A673 (cell line): ENCODE measurements at regions not wholly inside any gene's neighbourhood (a gene's known extent, or its start where the extent isn't known, plus 50 kb on each side); places are given as distances from the start of the nearest gene placed in this dataset.

Experiments
- BruUV-seq: library from RNA; stranded (reverse); fragments of 400-500 nt; replicated peaks from 2 replicates; lab custom pipeline; 2021; lab: Mats Ljungman, UMichigan
- CTCF ChIA-PET: fragments of 300-600 bp; sonication (Branson Sonifier 250); formaldehyde crosslinking; loops from one replicate; lab custom pipeline; 2022; ENCODE audit warnings: antibody characterized with exemption; lab: Charles Lee
- POLR2A ChIA-PET: fragments of 300-600 bp; sonication (Branson Sonifier 250); formaldehyde crosslinking; loops from one replicate; lab custom pipeline; 2022; ENCODE audit warnings: antibody characterized with exemption; ENCODE audit not compliant: low non-redundant PET; lab: Charles Lee
- DNase-seq: peaks from one replicate; pipeline ENCODE4 v3.0.0-alpha.2; 2015; ENCODE audit warnings: low spot score
- H3K27ac ChIP-seq: fragments of 200-600 bp; sonication (generic); 2 replicates; pipeline ENCODE4 v1.5.1; 2016; ENCODE audit warnings: mixed run types, low read depth, mild to moderate bottlenecking, mixed read lengths, antibody characterized with exemption, low read length; ENCODE audit not compliant: poor library complexity, severe bottlenecking
- H3K27me3 ChIP-seq: fragments of 200-600 bp; sonication (generic); replicated peaks from 2 replicates; pipeline ENCODE4 v1.6.1; 2017; ENCODE audit warnings: mixed run types, low read depth, mild to moderate bottlenecking, mixed read lengths, antibody characterized with exemption, low read length; ENCODE audit not compliant: insufficient read depth, poor library complexity
- H3K36me3 ChIP-seq: fragments of 200-600 bp; sonication (generic); 2 replicates; pipeline ENCODE4 v1.6.1; 2016; ENCODE audit warnings: mixed run types, mild to moderate bottlenecking, mixed read lengths, antibody characterized with exemption, low read length; ENCODE audit not compliant: insufficient read depth, poor library complexity, severe bottlenecking
- H3K4me1 ChIP-seq: fragments of 200-600 bp; sonication (generic); 2 replicates; pipeline ENCODE4 v1.6.1; 2017; ENCODE audit warnings: mixed run types, mild to moderate bottlenecking, mixed read lengths, antibody characterized with exemption, low read length; ENCODE audit not compliant: insufficient read depth, poor library complexity, severe bottlenecking
- H3K4me3 ChIP-seq: fragments of 200-600 bp; sonication (generic); 2 replicates; pipeline ENCODE4 v1.5.1; 2016; ENCODE audit warnings: low read depth, mixed run types, mild to moderate bottlenecking, mixed read lengths, low read length; ENCODE audit not compliant: poor library complexity, severe bottlenecking
- H3K9me3 ChIP-seq: fragments of 200-600 bp; sonication (generic); 2 replicates; pipeline ENCODE4 v1.6.1; 2016; ENCODE audit warnings: mixed run types, low read depth, mild to moderate bottlenecking, mixed read lengths, antibody characterized with exemption, low read length; ENCODE audit not compliant: poor library complexity, severe bottlenecking
- CTCF ChIP-seq: fragments of 300-800, 200-600 bp; sonication (generic); conservative IDR thresholded peaks from 2 replicates; pipeline ENCODE4 v1.5.1; 2017; ENCODE audit warnings: low read depth, mild to moderate bottlenecking, antibody characterized with exemption, low read length, moderate library complexity, mixed read lengths
- EZH2 ChIP-seq: fragments of 200-600 bp; sonication (generic); IDR thresholded peaks from 2 replicates; pipeline ENCODE4 v1.6.1; 2017; ENCODE audit warnings: borderline replicate concordance, low read depth, mild to moderate bottlenecking, mixed read lengths, antibody characterized with exemption, low read length; ENCODE audit not compliant: poor library complexity, severe bottlenecking
- intact Hi-C: fragments of 100-400 bp; cut with micrococcal nuclease; formaldehyde crosslinking; loops from one replicate; pipeline ENCODE4 v1.10.0; 2022; ENCODE audit not compliant: unreplicated experiment

DNA sequence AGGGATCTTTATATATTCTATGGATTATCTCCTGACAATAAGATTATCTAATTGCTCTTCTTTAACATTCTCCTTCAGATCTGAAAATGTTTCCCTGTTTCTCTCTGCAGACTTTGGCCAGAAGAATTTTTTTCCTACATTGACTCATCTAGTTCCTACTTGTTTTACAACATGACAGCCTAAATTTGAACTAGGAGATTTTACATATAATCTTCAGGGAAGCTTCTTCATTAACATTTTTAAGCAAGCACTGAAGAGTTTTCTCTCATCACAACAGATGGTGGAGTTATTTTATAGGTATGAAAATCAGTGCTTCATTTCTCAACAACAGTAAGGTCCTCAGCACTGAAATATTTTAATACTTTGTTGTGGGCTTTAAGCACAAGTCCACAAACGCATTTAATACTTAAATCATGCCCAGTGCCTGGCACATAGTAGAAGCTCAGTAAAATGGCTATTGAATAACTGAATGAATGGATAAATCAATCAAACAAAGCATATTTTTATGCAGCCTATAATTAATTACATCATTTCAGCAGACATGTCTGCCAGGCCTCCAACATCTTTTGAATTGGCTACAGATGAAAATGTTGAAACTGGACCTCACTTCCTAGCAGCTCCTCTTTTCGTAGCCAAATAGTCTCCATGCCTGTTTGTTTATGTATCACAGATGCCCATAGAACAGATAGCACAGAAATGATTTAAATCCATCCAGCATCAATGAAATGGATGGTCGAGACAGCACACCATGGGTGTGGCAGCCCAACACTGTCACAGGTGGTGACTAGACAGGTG is 117.3 kb upstream of the POU2AF2 start:
- POLR2A ChIA-PET, result no interaction called here
- BruUV-seq, result no TSS peak
- Histone ChIP-seq H3K27ac (no peak overlapping the region), H3K27me3 (no peaks in the 10 kb centered on the region), H3K36me3 (no peaks in the 10 kb centered on the region), H3K4me3 (no peak overlapping the region), H3K4me1 (no peaks in the 10 kb centered on the region), H3K9me3 (no peaks in the 10 kb centered on the region)
- CTCF ChIA-PET, result no interaction called here
- TF ChIP-seq CTCF, result no peak
- no peak for TF ChIP-seq EZH2
- intact Hi-C loops, result no loop called here
- DNase-seq, result no peak

DNA sequence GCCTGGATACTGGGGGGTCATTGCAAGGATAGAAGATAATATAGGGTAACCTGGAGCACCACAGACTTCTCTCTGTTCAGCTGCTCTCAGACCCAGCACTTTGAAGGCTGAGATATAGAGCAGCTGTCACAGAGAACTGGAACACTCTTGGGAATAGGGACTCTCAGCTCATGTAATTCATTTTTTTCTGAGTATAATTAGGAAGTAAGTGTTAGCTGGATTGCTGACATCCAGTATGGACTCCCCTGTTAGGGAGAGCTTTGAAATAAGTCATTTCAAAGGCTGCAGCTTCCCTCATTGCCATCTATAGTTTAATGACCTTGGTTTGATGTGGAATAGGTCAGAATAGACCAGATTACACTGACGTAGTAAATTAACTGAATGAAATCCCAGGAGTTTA is 120.8 kb upstream of the POU2AF2 start:
- no peaks in the 10 kb centered on the region for H3K9me3 ChIP-seq
- H3K36me3 ChIP-seq, result no peaks in the 10 kb centered on the region
- H3K27ac ChIP-seq, result no peak overlapping the region
- intact Hi-C loops, result no loop called here
- TF ChIP-seq CTCF (no peak), EZH2 (no peak)
- no TSS peak for BruUV-seq
- CTCF ChIA-PET, result no interaction called here
- no peak for DNase-seq
- no peaks in the 10 kb centered on the region for H3K27me3 ChIP-seq
- no peak overlapping the region for H3K4me3 ChIP-seq
- no peaks in the 10 kb centered on the region for H3K4me1 ChIP-seq
- POLR2A ChIA-PET, result no interaction called here

GRCh38 chr11:111123463-111124398 is 121.8 kb upstream of the POU2AF2 start:
- TF ChIP-seq CTCF (no peak), EZH2 (no peak)
- no peaks in the 10 kb centered on the region for H3K9me3 ChIP-seq
- no peaks in the 10 kb centered on the region for H3K4me1 ChIP-seq
- H3K4me3 ChIP-seq, result no peak overlapping the region
- no peaks in the 10 kb centered on the region for H3K27me3 ChIP-seq
- H3K36me3 ChIP-seq, result no peaks in the 10 kb centered on the region
- ChIA-PET CTCF (interaction anchor here (0.6 kb wide), 1 partner anchor 583 kb away, joined by 3 read pairs; no protein-coding TSS in a partner anchor), POLR2A (no interaction called here)
- H3K27ac ChIP-seq, result no peak overlapping the region
- BruUV-seq, result no TSS peak
- intact Hi-C loops, result no loop called here
- no peak for DNase-seq
